ENCODE measurements at regions not wholly inside any gene's neighbourhood (a gene's known extent, or its start where the extent isn't known, plus 50 kb on each side); places are given as distances from the start of the nearest gene placed in this dataset.
"Not testable (repeated sequence)": the region's sequence is repeated elsewhere in the genome, so short reads cannot be mapped to it uniquely, and the experiment has no call there.

DNA sequence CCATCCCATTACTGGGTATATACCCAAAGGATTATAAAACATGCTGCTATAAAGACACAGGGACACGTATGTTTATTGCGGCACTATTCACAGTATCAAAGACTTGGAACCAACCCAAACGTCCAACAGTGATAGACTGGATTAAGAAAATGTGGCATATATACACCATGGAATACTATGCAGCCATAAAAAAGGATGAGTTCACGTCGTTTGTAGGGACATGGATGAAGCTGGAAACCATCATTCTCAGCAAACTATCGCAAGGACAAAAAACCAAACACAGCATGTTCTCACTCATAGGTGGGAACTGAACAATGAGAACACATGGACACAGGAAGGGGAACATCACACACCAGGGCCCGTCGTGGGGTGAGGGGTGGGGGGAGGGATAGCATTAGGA, 106.1 kb downstream of the CHD1L start:
- not testable (repeated sequence) for DNase-seq

DNA sequence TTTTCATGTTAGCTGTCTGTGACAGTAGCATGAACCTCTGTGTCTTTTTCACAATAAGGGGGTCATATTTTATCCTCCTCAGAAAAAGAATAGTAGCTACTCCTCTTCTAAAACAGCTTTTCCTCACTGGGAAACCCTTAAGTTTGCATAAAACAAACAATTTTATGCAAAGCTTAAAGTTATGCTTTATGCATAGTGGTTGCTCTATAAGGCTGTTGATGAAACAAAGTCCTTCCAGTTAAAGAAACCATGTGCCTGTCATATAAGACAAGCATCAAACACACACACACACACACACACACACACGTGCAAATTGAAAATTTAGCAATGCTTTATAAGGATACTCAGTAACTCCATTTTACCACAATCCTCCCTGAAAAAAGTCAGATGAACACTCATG, 107.0 kb downstream of the CHD1L start:
- DNase-seq = no peak

DNA sequence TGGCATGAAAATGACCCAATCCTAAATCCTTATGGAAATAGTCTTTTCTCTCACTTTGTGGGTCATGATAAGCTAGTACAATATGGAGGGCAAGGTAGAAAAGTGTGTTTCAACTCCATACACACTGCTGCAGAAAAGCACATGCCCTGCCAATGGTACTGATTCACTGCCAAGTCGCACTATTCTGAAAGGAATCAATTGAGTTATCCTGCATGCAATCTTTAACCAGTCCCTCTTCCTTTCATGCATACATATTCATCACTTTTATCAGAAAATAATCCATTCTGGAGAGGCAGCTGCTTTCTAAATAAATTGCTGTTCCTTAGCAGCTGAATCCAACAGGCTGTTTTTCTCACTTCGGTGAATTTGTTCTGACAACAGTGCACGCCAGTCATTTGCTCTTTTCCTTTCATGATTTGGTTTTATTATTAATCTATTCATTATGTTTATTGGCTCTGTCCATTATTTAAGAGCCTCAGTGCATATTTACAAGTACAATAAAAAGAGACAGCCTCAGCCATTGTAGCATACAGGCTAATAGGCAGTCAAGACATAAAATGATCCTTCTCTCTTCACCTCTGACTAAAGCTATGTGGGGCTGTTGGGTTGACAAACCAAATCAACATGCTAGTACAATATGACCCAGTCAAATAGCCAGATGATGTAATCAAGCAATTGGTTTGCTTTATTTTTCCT, 108.8 kb downstream of the CHD1L start:
- DNase-seq = no peak

DNA sequence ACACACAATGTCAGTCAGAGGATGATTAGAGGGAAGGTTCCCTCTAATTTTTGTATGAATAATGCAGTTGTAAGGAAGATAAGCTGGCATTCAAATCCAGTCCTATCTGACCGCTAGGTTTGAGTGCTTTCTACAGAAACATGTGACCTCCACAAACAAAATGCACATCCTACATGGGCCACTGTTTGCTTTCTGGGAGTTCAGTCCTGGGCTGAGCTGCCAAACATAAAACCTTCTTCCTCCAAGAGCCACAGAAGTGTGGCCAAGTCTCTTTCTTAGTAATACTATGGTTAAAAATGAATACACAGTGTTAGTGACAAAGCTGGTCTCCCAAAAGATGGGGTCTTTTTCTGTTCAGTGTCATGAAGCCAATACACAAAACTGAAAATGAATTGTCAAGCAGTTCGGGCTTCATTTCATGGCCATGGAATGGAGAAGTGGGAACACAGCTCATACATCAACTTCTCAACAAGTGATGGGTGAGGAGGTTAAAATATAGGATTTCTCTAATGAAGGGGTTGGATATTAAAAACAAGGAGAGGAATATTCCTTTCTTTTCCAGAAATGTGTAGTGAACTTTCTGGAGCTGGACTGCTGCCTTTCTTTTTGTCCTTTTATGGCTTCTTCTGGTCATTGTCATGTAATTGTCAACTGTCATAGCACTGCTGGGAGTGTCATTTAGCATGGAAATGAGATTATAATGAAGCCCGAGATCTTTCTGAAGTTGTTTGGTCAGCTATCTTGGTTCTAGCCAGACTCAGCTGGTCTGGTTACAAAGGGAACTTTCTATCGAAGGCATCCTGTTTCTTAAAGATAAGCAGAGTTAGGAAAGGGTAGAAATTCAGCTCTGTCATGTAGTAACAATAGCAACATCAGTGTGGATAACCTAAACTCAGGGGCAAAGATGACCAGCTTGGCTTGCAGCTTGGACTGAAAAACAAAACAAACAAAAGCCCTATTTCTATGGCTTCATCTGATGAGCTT, 135.1 kb downstream of the CHD1L start:
- DNase-seq = no peak

DNA sequence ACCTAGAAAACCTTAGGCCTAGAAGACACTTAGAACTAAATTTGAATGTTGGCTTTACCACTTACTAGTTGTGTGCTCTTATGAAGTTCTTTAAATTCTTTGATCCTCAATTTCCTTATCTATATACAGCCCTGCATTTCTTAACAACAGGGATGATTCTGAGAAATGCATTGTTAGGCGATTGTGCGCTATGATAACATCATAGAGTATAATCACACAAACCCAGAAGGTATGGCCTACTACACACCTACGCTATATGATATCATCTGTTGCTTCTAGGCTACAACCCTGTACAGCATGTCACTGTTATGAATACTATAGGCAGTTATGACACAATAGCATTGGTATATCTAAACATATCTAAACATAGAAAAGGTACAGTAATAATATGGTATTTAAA, 137.4 kb downstream of the CHD1L start:
- no peak for DNase-seq

DNA sequence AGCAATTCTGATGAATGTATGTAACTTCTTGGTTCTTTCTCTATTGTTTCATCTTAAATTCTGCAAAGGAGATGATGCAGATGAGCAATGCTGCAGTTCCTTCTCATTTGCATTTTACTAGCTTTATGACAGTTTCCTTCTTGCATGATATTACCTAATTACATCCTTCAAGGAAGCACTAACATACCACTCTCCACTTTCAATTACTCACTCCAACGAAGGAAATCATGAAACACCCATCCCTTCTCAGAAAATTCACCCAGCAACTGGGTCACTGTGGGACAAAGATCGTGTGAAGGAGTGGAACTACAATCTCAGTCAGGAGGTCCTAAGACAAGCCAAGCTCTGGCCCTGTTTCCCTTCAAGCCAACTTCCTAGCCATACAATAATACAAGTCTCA, 142.3 kb downstream of the CHD1L start:
- no peak for DNase-seq

DNA sequence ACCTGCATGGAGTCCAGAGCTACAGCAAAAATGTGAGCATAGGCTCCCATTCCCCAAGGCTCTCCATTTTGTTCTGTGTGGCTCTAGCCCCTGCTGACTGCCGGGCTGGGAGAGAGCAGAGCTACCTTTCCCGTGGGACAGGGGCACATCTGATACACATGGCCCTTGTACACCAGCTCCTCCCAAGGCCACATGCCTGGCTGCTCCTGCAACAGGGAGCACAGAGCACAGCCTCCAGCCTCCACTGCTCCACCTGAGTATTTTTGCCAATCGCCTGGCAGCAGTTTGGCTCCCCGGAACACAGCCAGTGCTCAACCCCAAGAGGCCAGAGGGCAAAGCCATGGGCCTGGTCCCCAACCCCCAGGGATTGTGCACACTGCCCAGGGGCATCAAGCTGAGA, 146.5 kb downstream of the CHD1L start:
- no peak for DNase-seq

DNA sequence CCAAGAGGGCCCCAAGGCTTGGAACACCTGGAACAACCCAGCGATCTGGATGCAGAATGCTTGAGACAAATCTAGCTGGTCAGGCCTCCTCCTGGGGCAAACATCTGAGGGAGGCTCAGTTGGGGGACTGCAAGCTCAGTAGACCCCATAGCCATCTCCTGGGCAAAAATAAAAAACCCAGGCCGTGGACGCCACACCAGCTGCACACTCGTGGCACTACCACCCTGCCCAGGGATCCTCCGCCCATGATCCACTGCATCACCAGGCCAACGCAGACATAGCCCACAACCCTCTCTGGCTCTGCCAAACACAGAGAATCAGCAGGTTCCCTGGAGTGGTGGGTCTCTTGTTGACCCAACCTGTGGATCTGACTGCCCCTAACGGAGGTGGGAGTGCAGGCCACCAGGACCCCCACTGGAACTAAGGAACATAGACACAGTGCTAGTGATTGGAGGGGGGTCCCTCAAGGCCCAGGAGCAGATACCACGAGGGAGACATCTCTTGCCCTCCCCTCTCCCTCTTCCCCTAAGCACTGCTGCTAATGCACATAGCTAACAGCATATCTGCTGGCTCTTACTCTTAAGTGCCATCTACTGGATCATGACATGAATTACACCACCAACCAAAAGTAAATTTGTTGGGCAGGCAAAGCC, 147.2 kb downstream of the CHD1L start:
- peak; percentile 15 for DNase-seq

DNA sequence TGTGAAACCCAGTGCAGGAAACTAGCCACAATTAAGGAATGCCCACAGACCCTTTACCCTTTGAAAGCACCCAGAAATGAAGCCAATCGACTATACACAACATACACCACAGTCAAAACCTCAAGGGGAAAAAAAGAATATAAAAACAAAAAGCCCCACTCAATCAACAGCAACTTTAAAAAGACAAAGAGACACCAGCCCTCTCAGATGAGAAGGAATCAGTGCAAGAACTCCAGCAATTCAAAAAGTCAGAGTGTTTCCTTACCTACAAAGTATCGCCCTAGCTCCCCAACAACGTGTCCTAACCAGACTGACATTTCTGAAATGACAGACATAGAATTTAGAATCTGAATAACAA, 147.7 kb downstream of the CHD1L start:
- no peak for DNase-seq

DNA sequence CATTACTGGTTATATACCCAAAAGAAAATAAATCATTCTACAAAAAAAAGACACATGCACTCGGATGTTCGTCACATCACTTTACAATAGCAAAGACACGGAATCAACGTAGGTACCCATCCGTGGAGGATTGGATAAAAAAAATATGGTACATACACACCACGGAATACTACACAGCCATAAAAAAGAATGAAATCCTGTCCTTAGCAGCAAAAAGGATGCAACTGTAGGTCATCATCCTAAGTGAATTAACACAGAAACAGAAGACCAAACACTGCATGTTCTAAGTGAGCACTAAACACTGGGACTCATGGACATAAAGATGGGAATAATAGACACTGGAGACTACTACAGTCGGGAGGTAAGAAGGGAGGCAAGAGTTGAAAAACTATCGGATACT, 148.6 kb downstream of the CHD1L start:
- no peak for DNase-seq

DNA sequence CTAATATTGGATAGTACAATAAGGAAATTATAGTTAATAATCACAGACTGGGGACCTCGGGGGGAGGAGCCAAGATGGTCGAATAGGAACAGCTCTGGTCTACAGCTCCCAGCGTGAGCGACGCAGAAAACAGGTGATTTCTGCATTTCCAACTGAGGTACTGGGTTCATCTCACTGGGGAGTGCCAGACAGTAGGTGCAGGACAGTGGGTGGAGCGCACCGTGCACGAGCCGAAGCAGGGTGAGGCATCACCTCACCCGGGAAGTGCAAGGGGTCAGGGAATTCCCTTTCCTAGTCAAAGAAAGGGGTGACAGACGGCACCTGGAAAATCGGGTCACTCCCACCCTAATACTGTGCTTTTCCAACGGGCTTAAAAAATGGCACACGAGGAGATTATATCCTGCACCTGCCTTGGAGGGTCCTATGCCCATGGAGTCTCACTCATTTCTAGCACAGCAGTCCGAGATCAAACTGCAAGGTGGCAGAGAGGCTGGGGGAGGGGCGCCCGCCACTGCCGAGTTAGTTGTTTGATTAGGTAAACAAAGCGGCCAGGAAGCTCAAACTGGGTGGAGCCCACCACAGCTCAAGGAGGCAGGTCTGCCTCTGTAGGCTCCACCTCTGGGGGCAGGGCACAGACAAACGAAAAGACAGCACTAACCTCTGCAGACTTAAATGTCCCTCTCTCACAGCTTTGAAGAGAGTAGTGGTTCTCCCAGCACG, 138.8 kb upstream of the BCL9 start:
- DNase-seq = not testable (repeated sequence)

DNA sequence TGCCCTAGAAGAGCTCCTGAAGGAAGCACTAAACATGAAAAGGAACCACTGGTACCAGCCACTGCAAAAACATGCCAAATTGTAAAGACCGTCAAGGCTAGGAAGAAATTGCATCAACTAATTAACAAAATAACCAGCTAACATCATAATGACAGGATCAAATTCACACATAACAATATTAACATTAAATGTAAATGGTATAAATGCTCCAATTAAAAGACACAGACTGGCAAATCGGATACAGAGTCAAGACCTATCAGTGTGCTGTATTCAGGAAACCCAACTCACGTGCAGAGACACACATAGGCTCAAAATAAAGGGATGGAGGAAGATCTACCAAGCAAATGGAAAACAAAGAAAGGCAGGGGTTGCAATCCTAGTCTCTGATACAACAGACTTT, 137.0 kb upstream of the BCL9 start:
- DNase-seq = not testable (repeated sequence)

DNA sequence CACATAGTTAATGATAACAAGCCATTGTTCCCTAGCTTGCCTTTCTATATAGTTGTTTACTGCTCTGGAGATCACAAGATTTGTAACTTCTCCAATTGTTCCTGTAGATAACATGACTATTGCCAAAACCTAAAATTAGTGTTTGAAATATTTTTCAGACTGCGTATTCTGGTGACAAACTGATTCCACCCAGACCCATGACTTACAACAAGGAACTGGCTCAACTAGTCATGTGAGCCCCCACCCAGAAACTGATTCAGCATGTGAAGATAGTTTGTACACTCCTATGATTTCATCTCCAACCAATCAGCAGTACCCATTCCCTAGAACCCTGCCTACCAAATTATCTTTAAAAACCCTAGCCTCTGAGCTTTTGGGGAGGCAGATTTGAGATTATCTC, 131.4 kb upstream of the BCL9 start:
- no peak for DNase-seq

DNA sequence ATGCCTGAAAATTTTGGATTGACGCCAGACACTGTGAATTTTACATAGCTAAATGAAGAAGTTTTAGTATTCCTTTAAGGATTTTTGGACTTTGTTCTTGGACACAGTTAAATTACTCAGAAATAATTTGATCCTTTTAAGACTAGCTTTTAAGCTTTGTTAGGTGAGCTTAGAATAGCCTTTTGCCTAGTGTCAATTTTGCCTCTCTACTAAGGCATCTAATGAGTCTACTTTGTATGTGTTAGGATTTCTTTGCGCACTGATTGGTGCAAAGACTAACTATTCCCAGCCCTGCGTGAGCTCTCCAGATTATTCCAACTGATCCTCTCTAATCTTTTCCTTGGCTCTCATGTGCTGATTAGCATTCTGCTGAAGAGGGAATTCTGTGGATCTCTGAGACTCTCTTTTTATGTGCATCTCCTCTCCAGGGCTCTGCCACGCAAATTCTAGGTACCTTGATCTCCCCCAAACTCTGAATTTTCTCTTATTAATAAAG, 128.1 kb upstream of the BCL9 start:
- DNase-seq = no peak

DNA sequence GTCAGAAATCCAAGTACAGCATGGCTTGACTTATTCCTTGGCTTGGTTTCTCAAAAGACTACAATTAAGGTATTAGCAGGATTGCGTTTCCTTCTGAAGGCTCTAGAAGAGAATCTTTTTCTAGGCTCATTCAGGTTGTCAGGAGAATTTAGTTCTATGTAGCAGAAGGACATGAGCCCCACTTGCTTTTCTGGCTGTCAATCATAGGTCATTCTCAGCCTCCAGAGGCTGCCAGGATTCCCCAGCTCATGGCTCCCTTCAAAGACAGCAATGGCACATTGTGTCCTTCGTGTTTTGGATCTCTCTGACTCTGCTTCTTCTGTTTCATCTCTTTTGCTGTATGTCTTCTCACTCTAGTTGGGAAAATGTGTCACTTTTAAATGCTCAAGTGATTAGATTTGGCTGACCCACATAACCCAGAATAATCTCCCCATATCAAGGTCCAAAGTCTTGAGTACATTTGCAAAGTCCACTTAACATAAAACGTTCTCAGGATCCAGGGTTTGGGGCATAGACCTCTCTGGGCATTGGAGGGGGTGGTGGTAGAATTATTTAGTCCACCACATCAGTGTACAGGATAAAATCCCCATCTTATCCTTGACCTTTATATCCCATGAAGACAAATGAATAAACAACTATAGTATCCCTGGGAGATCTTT, 126.7 kb upstream of the BCL9 start:
- no peak for DNase-seq

DNA sequence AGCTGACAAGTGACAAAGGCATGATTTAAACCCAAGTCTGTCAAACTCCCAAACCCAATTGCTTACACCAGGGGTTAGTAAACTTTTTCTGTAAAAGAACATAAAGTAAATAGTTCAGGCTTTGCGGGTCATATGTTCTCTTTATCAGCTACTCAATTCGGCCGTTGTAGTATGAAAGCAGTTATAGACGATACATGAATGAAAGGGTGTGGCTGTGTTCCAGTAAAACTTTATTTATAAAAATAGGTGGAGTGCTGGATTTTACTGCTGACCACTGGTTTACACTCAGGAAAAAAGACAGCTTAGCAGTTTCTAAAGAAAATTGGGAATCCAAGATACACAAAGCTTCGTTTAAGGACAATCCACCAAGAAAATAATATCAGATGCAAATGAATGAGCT, 124.3 kb upstream of the BCL9 start:
- DNase-seq = no peak

DNA sequence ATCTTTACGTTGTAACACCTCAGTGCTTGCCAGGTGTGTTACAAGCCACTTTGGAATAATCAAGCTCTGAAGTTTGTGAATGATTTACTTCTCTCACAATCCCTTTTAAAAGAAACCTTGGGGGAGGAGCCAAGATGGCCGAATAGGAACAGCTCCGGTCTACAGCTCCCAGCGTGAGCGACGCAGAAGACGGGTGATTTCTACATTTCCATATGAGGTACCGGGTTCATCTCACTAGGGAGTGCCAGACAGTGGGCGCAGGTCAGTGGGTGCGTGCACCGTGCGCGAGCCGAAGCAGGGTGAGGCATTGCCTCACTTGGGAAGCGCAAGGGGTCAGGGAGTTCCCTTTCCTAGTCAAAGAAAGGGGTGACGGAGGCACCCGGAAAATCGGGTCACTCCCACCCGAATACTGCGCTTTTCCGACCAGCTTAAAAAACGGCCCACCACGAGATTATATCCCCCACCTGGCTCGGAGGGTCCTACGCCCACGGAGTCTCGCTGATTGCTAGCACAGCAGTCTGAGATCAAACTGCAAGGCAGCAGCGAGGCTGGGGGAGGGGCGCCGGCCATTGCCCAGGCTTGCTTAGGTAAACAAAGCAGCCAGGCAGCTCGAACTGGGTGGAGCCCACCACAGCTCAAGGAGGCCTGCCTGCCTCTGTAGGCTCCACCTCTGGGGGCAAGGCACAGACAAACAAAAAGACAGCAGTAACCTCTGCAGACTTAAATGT, 118.0 kb upstream of the BCL9 start:
- not testable (repeated sequence) for DNase-seq

DNA sequence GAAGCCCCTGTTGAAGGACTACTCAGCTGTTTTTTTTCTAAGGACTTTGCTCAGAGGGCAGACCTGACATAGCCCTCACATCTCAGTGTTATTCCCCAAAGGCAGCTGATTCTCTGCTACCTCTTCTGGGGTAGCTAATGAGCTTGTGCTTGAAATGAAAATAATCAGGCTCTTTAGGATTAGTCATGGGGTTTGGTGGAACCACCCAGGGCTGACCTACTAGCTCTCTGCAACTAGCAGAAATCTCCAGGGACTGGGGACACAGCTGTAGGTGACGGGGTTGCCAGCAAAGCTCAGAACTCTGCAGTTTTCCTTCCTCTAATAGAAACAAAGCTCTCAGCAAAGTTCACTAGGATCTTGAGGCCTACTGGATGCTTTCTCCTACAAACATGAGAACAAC, 106.4 kb upstream of the BCL9 start:
- DNase-seq = no peak

DNA sequence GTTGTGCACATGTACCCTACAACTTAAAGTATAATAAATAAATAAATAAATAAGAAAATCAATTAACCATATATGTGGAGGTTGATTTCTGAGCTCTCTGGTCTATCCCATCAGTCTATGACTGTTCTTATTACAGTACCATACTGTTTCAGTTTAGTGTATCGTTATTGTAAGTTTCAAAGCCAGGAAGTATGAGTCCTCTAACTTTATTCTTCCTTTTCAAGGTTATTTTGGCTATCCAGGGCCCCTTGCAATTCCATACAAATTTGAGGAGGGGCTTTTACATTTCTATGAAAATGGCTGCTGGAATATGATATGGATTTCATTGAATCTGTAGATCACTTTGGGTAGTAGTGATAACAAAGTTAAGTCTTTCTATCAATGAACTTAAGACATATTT, 96.9 kb upstream of the BCL9 start:
- DNase-seq = no peak

DNA sequence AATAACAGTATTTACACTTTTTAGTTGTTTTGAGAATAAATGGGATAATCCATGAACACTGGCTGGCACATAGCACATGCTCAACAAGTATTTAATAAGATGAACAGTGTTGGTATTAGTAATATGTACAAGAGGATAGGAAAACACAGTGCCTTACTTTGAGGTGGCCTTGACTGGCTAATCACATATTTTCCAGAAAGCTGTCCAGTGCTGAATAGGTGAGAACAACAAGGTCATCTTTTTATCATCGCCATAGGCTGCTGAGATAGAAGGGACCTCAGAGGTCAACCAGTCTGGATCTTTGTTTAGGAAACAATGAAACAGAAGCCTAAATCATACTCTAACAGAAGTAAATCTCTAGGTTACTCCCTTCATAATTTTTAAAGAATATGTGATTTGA, 89.7 kb upstream of the BCL9 start:
- no peak for DNase-seq

DNA sequence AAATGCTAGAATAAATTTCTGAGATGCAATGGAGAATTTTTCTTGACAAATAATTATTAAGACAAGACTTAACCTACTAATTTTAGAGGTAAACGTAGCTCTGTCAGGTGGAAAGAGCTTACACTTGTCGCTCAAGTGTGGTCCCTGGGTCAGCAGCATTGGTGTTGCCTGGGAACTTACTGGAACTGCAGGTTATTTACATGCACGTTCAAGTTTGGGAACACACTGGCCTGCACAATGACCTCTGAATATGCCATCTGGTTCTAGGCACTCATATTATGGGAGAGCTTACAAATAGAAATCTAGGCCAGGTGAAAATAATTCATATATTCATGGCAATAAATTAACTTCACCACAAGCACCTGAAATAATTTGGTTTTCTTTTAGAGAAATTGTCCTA, 88.5 kb upstream of the BCL9 start:
- no peak for DNase-seq

DNA sequence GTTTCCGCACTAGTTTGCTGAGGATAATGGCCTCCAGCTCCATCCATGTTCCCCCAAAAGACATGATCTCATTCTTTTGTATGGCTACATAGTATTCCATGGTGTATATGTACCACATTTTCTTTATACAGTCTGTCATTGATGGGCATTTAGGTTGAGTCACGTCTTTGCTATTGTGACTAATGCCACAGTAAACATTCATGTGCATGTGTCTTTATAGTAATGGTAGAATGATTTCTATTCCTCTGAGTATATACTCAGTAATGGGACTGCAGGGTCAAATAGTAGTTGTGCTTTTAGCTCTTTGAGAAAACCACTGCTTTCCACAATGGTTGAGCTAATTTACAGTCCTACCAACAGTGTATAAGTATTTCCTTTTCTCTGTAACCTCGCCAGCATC, 78.3 kb upstream of the BCL9 start:
- no peak for DNase-seq

All from right hindlimb (tissue), 1 donor.